ENCODE measurements at regions not wholly inside any gene's neighbourhood (a gene's known extent, or its start where the extent isn't known, plus 50 kb on each side); places are given as distances from the start of the nearest gene placed in this dataset.

DNA sequence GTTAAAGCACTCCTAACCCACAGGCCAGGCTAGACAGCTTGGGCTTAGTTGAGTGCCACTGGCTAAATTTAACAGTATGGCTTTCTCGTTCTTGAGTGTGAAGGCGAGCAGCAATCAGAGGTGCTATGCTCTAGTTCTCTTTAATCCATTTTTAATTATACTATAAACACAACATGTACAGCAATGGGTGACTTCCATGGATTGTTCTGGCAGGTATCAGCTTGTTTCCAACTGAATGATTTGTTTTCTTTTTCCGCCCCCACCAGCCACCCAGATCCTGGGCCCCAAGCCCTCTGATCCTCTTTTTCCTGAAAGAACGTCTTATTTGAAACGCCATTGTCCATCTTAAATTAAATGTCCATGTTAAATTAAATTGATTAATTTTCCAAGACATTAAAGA lies 244.8 kb downstream of the IKZF2 start:
- Mint-ChIP-seq H3K9me3 (no peaks in the 10 kb centered on the region), H3K4me3 (no peak overlapping the region), H3K36me3 (ENCODE audit: low read depth) (no peaks in the 10 kb centered on the region), H3K27ac (no peak overlapping the region), H3K4me1 (peaks cover 23% of the 10 kb centered on the region), H3K27me3 (ENCODE audit: low read depth, poor library complexity) (no peaks in the 10 kb centered on the region)
- TF ChIP-seq, protein P1, sequence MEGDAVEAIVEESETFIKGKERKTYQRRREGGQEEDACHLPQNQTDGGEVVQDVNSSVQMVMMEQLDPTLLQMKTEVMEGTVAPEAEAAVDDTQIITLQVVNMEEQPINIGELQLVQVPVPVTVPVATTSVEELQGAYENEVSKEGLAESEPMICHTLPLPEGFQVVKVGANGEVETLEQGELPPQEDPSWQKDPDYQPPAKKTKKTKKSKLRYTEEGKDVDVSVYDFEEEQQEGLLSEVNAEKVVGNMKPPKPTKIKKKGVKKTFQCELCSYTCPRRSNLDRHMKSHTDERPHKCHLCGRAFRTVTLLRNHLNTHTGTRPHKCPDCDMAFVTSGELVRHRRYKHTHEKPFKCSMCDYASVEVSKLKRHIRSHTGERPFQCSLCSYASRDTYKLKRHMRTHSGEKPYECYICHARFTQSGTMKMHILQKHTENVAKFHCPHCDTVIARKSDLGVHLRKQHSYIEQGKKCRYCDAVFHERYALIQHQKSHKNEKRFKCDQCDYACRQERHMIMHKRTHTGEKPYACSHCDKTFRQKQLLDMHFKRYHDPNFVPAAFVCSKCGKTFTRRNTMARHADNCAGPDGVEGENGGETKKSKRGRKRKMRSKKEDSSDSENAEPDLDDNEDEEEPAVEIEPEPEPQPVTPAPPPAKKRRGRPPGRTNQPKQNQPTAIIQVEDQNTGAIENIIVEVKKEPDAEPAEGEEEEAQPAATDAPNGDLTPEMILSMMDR (IDR thresholded peaks at IDR 0.05): no peak
- DNase-seq: no peak

DNA sequence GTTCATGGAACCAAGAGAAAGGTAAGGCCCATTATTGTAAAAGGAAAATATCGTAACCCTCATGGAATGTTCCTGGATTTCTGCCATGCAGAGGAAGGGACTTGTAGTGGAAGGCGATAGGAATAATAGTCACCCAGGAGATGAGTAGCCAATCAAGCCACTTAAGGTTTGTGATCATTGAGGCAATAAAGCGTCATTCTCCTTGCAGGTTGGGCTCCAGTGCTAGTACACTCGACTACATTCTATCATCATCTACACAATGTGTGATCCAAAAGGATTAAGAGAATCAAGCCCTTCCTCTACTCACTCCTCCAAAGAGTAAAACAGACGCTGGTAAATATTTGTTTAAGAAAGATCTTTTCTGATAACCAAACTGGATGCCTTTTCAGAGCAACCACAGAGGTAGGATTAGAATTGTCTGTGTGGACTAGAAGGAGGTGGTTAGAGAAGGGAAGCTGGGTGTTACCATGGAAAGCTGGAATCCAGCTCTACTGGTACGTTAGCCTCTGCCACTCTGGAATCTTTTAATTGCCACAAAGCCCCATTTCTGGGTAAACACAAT lies 245.7 kb downstream of the IKZF2 start:
- Mint-ChIP-seq H3K4me1 (peaks cover 14% of the 10 kb centered on the region), H3K27ac (peak overlapping the region; percentile 41), H3K27me3 (ENCODE audit: low read depth, poor library complexity) (no peaks in the 10 kb centered on the region), H3K9me3 (no peaks in the 10 kb centered on the region), H3K36me3 (ENCODE audit: low read depth) (no peaks in the 10 kb centered on the region), H3K4me3 (no peak overlapping the region)
- TF ChIP-seq, protein P1 (IDR thresholded peaks at IDR 0.05): no peak
- DNase-seq: no peak

DNA sequence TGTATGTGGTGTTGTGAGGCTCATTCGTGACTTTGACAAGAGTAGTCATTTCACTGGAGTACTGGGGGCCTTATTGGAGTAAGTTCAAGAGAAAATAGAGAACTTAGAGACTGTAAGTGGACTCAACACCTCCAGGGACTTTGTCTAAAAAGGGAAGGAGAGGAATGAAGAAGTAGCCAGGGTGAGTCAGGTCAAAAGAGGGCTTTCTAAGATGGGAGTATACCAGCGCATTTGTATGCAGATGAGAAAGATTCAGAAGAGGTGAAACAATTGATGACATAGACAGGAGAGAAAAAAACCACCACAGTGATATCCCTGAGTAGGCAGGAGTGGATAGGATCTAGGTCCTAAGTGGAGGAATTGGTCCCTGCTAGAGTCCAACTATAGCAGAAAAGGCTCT lies 246.8 kb downstream of the IKZF2 start:
- Mint-ChIP-seq H3K9me3 (no peaks in the 10 kb centered on the region), H3K4me1 (peaks cover 14% of the 10 kb centered on the region), H3K36me3 (ENCODE audit: low read depth) (no peaks in the 10 kb centered on the region), H3K4me3 (no peak overlapping the region), H3K27me3 (ENCODE audit: low read depth, poor library complexity) (no peaks in the 10 kb centered on the region), H3K27ac (no peak overlapping the region)
- TF ChIP-seq, protein P1 (IDR thresholded peaks at IDR 0.05): no peak
- DNase-seq: no peak

DNA sequence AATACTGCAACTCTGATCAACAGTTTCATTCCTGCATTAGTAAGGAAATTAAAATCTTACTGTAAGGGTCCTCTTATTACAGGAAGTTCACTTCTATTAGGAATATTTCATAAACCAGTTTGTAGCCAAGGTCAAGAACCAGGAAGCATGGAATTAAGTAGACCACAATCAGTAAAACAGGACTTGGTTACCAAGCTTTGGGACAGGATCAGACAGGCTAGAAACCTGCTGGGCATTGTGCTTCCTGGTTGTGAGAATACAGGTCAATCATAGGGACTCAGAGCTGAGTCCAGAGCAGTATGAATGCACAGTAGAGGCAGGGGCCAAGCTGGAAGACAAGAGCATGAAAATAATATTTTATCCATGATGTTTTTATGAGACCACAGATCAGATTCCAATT lies 248.0 kb downstream of the IKZF2 start:
- Mint-ChIP-seq H3K9me3 (no peaks in the 10 kb centered on the region), H3K4me1 (peaks cover 14% of the 10 kb centered on the region), H3K4me3 (no peak overlapping the region), H3K27ac (no peak overlapping the region), H3K27me3 (ENCODE audit: low read depth, poor library complexity) (no peaks in the 10 kb centered on the region), H3K36me3 (ENCODE audit: low read depth) (no peaks in the 10 kb centered on the region)
- TF ChIP-seq, protein P1 (IDR thresholded peaks at IDR 0.05): no peak
- DNase-seq: no peak

DNA sequence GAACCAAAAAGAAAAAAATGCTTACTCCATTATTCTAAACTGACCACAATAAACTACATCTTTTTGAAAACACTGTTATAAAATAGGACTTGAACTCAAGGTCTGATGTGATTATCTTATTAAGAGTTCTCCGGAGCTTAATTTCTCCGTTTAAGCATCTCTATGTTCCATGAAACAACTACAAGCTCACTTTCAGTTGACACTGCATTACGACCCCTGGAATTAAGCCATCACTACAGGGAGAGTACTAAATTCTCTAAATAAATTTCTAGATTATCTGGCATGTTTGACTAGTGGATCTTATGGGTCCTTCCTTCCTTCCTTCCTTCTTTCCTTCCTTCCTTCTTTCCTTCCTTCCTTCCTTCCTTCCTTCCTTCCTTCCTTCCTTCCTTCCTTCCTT lies 249.0 kb downstream of the IKZF2 start:
- Mint-ChIP-seq H3K27me3 (ENCODE audit: low read depth, poor library complexity) (no peaks in the 10 kb centered on the region), H3K36me3 (ENCODE audit: low read depth) (no peaks in the 10 kb centered on the region), H3K9me3 (no peaks in the 10 kb centered on the region), H3K27ac (no peak overlapping the region), H3K4me3 (no peak overlapping the region), H3K4me1 (peaks cover 14% of the 10 kb centered on the region)
- DNase-seq: no peak
- TF ChIP-seq, protein P1 (IDR thresholded peaks at IDR 0.05): no peak

DNA sequence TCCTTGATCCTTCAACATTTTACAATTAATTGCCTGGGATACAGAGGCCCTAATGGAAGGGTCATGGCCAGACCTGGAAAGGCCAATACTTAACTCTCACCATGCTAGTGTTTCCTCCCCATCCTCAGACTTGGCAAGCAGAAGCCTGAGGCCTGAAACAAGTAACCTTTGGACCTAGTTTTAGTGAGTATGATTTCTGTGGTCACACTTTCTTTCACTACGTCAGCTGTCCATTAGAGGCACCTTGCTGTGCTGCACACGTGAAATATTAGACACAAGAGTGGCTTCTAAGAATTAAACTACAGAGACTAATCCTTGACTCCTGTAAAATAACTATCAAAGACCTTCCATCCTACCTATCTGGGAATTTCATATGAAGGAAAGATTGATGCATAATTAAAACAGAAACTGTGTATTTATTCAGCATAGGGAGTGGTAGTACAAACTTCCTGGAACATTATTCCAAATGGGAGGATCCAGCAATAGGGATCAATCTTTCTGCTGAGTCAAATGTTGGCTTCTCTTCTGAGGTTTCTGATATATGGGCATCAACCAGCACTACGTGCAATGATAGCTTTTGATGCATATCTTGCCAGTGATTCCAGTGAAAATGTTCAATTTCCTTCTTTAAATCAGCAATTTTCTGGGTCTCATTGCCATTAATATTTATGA lies 249.7 kb downstream of the IKZF2 start:
- no peak for DNase-seq
- TF ChIP-seq, protein P1 (IDR thresholded peaks at IDR 0.05): no peak
- H3K36me3 Mint-ChIP-seq (ENCODE audit: low read depth): no peaks in the 10 kb centered on the region
- H3K4me1 Mint-ChIP-seq: peaks cover 11% of the 10 kb centered on the region
- H3K27ac Mint-ChIP-seq: no peak overlapping the region
- H3K9me3 Mint-ChIP-seq: no peaks in the 10 kb centered on the region
- no peaks in the 10 kb centered on the region for H3K27me3 Mint-ChIP-seq (ENCODE audit: low read depth, poor library complexity)
- H3K4me3 Mint-ChIP-seq: no peak overlapping the region

All from nephron progenitor cell (in vitro differentiated cells).